Middle frontal gyrus (tissue), 1 donor: ENCODE measurements at regions not wholly inside any gene's neighbourhood (a gene's known extent, or its start where the extent isn't known, plus 50 kb on each side); places are given as distances from the start of the nearest gene placed in this dataset.
"Not testable (repeated sequence)": the region's sequence is repeated elsewhere in the genome, so short reads cannot be mapped to it uniquely, and the experiment has no call there.

ENCODE experiments used
- DNase-seq: peaks from one replicate; pipeline ENCODE4 v3.0.0-alpha.2; 2015; ENCODE audit warnings: low spot score; ENCODE audit errors: extremely low spot score

DNA sequence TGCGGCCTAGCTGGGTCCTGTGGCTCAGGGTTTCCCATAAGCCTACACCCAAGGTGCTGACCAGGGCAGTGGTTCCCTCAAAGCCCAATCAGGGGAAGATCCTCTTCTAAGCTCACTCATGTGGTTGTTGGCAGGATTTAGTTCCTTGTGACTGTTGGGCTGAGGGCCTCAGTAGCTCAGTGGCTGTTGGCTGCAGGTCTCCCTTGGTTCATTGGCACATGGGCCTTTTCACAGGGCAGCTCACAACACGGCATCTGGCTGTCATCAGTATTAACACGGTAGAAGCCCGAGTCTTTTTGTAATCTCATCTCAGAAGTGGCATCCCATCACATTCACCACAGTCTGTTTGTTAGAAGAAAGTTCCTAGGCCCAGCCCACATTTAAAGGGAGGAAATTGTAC is 188.2 kb upstream of the HMCN1 start:
- no peak for DNase-seq

DNA sequence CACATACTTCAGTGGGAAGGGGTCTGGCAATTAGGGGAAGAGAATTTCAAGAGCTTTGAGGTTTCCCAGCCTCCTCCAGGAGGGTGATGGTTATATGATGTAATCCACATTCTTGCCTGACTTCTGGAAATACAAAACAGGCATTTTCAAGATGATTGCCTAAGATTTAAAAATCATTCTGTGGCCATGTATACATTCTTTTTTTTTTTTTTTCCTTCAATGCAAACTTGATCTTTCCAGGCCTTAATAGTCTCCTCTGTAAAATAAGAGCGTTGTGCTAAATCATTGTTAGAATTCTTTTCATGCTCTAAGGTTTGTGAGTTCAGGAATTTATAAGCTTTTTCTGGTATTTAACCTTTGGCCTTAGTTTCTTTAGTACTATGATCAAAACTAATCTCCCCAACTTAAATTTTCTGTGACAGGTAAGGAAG is 192.3 kb upstream of the HMCN1 start:
- DNase-seq: no peak

DNA sequence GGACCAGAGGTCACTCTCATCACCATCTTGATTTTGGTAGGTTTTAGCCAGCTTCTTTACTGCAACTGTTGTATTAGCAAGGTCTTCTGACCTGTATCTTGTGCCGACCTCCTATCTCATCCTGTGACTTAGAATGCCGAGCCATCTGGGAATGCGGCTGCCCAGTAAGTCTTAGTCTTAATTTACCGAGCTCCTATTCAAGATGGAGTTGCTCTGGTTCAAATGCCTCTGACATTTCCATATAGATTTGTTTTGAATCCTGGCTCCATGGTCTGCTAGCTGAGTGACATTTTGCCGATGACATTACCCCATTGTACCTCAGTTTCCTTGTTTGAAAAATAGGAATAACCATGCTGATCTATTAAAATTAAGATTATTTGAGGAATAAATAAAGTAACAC is 193.9 kb upstream of the HMCN1 start:
- DNase-seq: no peak

DNA sequence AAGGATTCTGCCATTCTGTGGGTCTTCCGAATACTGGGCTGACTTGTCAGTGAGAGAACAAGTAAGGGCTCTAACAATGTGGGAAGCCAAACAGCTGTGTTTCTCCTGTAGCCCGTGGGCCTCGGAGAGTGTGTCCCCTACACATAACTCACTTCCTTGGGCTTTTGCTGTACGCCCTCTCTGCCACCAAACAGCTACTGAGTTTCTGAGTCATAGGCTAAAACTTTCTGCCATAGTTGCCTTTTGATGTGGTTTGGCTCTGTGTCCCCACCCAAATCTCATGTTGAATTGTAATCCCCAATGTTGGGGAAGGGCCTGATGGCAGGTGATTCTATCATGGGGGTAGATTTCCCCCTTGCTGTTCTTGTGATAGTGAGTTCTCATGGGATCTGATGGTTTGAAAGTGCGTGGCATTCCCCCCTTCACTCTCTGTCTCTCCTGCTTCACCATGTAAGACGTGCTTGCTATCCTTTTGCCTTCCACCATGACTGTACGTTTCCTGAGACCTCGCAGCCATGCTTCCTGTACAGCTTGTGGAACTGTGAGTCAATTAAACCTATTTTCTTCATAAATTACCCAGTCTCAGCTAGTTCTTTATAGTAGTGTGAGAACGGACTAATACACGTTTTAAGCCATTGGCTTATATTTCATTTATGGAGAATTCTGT is 194.8 kb upstream of the HMCN1 start:
- DNase-seq: no peak

GRCh38 chr1:185538309-185538898 is 195.8 kb upstream of the HMCN1 start:
- DNase-seq: not testable (repeated sequence)

- DNase-seq: no peak
These were observed 196.6 kb upstream of the HMCN1 start for GRCh38 chr1:185537596-185537995.

DNA sequence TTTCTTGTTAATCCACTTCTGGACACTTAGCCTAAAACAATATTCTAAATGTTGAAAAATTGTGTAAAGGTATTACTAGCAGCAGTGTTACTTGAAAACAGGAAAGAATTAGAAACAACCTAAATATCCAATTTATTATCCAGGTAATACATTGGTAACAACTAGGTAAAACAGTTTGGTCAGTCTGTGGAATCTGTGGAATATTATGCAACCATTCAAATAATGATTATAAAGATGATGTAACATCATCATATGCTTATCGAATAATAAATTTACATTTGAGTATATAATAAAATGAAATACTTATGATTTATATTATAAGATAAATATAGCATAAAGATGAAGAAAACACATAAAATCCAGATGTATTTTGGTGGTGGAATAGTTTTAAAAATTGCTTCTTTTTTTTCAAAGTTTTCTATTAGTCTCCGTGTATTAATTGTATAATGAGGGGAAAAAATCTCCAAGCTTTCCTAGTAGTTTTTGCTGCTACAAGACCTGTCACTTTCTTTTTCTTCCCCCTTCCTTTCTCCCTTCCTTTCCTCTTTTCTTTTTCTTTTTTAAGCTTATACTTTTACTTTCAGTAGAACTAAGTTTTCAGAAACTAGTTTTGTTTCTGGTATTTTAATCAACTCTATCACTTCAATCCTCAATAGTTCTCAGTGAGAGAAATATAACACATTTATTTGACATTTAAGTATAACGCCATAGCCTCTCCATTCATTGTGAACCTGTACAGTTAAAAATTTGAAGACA is 197.8 kb upstream of the HMCN1 start:
- no peak for DNase-seq

- no peak for DNase-seq
These were observed 198.6 kb upstream of the HMCN1 start for GRCh38 chr1:185535621-185536020.

GRCh38 chr1:185534801-185535200 is 199.4 kb upstream of the HMCN1 start:
- DNase-seq: no peak

DNA sequence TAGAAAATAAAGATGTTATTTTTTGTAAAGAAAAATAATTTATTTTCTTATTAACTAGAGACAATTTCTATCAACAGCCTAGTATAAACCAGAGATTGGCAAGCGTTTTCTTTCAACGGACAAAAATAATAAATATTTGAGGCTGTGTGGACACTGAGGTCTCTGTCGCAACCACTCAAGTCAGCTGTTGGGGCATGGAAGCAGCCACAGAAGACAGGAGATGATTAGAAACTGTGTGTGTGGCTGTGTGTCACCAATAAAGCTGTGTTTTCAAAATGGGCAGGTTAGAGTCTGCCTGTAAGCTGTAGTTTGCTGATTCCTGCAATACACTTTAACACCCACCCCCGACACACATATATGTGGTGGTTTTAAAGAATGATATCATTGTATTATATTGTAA is 200.6 kb upstream of the HMCN1 start:
- no peak for DNase-seq

GRCh38 chr1:185532856-185533255 is 201.3 kb upstream of the HMCN1 start:
- DNase-seq: no peak

DNA sequence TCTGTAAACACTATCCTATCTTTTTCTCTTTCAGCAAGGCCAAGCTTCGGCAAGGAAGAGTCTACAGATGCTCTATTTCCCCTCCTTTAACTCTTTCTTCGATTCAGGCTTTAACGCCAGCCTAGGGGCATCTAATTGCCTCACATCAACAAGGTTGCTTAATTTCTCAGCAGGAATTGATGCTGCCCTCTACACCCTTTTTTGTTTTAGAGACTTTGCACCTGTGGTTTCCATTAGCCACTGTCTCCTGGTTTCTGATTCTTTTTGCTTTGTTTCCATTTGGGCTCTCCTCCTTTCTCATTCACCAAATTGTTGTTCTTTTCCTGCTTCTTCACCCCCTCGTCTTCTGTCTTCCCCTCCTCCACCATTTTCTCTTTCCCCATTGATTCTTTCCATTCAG is 202.4 kb upstream of the HMCN1 start:
- DNase-seq: no peak

- no peak for DNase-seq
These were observed 204.0 kb upstream of the HMCN1 start for GRCh38 chr1:185530215-185530614.

- DNase-seq: no peak
These were observed 204.5 kb upstream of the HMCN1 start for GRCh38 chr1:185529673-185530072.

GRCh38 chr1:185528084-185528676 is 206.0 kb upstream of the HMCN1 start:
- DNase-seq: no peak

- DNase-seq: no peak
These were observed 207.6 kb upstream of the HMCN1 start for GRCh38 chr1:185526344-185527307.

DNA sequence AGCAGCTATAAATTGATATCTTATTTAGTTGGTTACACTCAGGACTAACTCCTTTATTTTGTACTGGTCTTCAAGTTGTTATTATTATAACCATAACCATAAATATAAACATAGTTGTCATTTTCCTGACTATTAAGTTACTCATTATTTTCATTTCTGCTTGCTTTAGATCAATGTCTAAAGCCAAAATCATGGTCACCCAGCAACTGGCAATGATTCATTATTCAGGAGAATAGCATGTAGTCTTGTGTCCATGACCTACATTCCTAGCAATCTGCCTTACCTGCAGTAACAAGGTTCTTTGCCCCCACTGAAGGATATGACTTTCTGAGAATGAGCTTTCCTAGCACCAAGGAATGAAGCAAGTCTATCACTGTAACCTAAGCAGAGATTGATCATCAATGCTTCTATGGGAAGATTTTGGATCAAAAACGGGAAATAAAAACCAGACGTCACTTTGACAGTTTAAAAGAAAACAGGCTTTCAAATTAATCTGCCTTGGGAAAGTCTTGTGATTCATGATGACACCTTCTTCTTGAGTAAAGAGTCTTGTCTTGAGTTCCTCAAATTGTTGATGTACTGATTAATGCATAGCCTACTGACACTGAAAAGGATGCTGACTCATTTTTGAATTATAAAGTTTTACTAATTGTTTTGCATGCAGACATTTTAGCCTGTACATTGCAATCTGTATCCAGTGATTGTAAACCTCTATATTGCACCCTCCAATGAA is 203.3 kb upstream of the IVNS1ABP start:
- DNase-seq: no peak

- no peak for DNase-seq
These were observed 200.9 kb upstream of the IVNS1ABP start for GRCh38 chr1:185517808-185518419.

- not testable (repeated sequence) for DNase-seq
These were observed 200.3 kb upstream of the IVNS1ABP start for GRCh38 chr1:185517301-185517700.

- DNase-seq: no peak
These were observed 198.7 kb upstream of the IVNS1ABP start for GRCh38 chr1:185515696-185516095.
